ENCODE measurements at regions not wholly inside any gene's neighbourhood (a gene's known extent, or its start where the extent isn't known, plus 50 kb on each side); places are given as distances from the start of the nearest gene placed in this dataset.

DNA sequence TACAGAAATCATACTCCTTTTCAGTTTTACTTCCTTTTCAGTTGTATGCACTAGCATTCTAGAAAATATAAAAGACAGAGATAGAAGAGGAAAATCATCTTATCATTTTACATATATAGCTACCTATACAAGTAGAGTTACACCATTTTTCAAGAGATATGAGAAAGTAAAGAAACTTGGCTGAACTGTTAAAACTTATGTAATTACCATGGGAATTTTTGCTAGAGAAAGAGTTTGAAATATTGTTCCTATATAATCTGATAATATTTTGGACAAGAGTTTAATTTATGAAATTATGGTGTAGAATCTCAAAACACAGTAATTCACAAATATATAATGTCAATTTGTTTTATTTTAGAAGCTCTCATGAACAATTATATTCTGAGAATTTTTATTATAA, 180.8 kb downstream of the PLPPR4 start:
- no peak for DNase-seq

DNA sequence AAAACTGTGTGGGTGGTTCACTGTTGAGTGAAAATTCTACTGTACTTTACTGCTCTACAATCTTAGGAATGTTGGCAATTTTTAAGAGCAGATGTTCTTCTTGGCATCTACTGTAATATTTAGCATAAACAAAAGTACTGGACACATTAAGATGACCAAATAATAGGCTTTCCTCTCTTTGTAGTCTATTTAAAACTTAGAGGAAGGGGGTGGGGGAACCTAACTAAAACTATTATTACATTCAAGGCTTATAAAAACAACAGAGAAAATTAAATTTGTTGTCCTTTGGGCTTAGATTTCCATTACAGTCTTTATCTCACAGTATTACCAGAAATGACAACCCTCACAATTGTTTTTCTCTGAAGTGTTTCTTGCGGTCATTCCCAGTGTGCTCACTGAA, 181.2 kb downstream of the PLPPR4 start:
- DNase-seq = no peak

DNA sequence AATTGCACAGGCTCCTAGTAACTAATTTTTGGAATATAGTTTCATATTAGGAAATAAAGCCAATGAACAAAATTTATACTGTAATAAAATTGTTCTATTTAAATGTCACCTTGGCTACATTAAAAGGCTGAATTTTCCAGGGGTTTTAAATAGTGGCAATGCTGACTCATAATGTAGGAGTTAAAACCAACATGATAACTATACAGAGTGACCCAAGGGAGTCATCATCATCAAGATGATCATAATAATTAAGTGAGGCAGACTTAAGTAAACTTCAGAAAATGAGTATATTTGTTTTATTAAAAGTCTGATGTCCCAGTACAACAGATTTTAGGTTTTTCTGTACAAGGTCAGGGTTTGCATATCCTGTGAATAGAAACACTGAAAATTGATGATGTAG, 183.4 kb downstream of the PLPPR4 start:
- no peak for DNase-seq

DNA sequence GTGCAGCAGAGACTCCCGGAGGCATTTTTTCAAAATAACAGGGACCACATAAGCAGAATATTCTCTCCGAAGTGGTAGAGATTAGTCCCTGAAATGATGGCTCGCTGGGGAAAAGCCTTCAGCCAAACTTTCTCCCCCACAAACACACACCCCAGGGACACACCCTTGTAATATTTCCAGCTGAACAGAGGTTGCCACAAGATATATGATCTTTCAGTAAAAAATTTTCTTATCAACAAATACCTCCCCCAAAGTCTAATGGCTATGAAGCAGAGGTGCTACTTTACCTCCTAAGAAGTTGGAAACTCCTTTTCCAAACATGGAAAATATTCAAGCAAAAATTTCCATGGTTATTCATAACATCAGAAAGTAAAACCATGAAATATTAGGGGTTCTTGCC, 190.2 kb upstream of the PALMD start:
- DNase-seq = no peak

DNA sequence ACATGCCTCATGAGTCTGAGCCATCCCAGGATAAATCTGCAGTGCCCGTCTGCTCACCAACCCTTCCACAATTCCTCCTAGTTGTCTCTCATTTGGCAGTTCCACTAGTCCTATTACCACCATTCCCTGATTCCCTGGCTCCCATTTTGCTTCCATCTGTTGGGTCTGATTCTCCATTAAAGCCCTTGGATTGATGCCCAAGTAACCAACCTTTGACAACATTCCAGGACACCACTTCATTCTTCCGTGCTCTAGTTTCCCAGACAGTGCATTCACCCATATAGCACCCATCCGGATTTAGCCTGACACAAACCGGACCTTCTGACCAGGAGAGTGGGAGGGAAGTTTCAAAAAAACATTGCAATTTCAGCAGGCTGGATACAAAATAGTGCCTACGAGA, 189.4 kb upstream of the PALMD start:
- no peak for DNase-seq

DNA sequence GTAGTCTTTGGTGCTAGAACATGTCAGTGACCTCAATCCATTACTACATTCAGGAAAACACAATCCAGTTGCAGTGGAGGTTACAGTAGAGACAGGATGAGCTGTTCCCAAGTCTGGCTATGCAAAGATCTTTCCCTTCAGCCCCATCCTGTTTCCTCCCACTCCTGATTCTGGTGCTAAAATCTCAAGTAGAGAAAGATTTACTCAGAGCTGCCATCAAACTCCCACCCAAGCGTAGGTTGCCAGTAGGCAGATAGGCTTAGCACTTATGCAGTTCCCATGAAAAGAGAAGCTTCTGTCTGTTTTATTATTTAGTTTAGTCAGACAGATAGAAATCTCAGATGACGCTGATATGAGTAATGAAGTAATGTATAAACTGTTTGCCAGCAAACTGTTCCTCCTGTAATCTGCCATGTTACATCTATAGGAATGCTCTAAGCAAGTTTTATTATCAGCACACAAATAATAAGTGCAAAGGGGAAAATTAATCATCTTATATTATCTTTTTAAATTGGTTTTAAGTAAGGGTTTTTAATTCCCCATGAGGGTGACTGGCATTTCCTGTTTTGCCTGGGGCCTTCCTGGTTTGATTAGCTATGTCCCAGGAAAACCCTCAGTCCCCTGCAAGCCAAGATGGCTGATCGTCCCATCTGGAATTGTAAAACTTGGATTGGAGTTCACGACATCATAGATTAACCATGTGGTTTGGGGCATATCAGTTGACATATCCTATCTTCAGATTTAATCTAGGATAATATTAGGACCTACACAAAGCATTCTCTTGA, 188.3 kb upstream of the PALMD start:
- no peak for DNase-seq

DNA sequence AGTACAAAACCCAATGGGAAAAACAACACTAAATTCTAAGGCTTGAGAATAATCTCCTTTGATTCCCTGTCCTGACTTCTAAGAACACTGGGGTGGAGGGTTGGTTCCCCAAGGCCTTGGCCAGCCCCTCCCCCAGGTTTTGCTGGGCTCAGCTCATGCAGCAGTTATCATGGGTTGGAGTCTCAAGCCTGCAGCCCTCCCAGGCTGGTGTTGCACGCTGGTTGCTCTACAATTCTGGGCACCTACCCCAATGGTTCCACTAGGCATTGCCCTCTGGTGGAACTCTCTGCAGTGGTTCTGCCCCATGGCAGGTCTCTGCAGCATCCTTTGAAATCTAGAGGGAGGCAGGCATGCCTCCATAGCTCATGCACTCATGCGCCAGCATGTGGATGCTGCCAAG, 184.4 kb upstream of the PALMD start:
- no peak for DNase-seq

DNA sequence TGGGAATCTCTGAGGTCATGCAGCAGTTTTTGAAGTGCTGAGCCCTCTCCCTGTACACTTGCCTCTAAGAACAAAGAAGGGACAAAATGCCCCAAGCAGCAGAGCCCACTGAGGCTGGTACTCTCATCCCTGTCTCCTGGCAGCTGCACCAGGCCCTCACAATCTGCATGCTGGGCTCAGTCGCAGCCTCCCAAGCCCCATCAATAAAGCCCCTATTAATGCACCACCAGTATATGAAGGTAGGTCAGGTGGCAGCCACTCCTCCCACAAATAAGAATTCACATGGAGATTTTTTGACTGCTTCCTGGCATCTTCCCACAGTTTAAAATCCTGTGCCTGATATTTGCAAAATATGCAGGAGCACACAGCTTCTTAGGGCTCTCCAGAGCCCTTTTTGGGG, 181.2 kb upstream of the PALMD start:
- no peak for DNase-seq

DNA sequence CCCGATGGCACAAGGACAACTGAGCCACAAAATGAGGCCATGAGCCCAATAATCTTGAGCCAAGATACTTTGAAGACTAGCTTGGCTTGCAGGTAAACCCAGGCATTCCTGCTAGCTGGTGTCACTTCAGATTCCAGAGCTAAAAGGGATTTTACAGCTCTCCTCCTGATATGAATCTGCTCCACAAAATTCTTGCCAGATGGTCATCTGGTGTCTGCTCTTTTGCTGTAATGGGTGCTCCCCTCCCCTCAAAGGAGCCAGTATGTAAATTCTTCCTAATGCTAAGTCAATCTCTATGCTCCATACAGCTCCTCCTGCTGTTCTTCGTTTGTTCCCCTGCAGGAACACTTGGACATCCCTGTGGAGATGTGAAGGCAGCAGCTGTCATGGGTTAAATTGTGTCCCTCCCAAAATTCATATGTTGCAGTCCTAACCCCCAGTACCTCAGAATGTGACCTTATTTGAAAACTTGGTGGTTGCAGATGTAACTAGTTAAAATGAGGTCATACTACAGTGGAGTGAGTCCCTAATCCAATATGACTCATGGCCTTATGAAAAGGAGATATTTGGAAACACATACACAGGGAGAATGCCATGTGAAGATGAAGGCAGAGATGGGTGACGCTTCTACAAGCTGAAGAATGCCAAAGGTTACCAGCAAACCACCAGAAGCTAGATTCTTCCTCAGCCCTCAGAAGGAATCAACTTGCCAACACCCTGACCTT, 180.6 kb upstream of the PALMD start:
- DNase-seq = no peak

DNA sequence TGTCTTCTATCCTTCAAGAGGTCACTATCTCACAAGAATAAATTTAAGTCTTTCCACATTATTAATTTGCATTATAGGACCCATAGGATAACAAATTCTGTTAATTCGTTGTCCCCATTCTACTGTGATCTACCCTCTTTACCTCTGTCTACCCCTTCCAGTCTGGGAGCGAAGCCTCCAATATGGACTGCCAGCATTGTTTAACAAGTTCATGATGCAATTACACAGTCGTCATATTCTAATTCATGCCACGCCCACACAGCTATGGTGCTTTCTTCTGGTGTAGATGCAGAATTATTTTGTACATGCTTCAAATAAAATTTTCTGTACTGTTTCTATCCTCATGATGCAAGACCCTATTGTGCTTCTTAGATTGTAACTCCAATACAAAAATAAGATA, 178.3 kb upstream of the PALMD start:
- no peak for DNase-seq

DNA sequence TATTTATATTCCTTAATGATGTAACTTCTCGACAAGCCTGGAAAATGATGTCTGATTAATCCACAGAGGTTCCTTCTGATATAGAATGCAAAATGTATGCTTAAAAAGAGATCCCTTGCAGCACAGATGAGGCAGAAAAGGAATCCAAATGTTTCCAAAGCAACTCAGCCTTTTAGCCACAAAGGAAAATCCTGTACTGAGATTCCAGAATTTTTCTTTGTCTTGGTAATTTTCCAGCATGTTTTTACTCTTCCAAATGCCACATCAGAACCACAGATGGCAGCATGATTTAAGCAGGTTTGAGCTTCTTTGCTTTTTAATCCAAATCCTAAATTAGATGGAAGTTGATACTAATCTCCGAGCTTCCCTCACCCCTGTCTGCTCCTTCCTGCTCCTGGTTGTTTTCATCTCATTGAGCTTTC, 176.4 kb upstream of the PALMD start:
- no peak for DNase-seq

DNA sequence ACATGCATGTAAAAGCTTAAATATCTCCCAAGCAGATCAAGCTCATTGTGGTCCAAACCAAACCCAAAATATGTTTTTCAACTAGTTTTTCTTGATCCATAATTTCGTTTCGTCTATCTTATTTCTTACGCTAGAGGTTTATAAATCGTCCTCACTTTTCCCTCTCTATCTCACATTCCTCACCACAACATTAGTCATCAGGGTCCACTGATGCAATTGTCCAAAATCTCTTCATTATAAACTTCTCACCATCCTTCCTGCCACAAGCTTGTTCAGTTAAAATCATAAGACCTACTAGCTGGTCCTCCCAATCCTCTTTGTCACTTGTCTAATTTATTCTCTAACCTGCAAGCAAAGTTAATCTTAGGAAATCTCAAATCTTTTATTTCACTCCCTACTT, 173.0 kb upstream of the PALMD start:
- DNase-seq = no peak

DNA sequence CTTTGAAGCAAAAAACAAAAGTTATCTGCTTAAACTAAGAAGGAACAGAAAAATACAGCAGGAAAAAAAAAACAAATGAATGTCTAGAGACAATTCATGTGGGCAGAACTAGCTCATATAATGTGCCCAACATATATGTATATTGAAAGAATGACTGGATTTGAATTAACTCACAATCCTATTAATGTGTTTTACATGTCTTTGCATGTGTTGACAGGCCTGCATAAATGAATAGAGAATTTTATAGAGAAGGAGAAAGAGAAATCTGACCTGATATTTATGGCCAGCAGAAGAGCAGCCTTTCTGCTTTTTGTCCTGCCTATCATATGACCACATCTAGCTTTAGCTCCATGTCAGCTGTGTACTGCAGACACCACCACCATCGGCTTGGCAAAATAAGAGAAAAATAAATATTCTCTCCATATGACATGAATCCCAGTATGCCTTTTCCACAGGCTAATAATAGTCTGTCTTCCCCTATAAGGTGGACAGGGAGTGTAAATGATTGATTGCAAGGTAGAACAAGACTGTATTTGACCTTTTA, 171.5 kb upstream of the PALMD start:
- DNase-seq = no peak

DNA sequence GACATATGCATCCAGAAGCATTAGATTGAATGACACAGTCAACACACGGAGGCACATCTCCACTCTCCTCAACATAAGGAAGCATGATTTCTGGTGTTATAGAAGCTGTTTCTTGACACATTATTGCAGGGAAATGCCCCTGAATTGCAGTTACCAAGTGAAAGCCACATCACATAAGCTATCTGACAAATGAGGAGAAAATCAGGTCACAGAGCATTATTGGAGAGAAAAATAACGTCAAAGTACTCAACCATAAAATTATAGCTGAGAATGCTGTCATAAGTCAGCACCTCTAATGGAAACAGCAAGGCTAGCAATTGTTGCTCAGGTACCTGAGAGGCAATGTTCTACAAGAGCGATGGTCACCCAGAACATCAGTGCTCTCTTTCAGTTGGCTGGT, 169.9 kb upstream of the PALMD start:
- no peak for DNase-seq

DNA sequence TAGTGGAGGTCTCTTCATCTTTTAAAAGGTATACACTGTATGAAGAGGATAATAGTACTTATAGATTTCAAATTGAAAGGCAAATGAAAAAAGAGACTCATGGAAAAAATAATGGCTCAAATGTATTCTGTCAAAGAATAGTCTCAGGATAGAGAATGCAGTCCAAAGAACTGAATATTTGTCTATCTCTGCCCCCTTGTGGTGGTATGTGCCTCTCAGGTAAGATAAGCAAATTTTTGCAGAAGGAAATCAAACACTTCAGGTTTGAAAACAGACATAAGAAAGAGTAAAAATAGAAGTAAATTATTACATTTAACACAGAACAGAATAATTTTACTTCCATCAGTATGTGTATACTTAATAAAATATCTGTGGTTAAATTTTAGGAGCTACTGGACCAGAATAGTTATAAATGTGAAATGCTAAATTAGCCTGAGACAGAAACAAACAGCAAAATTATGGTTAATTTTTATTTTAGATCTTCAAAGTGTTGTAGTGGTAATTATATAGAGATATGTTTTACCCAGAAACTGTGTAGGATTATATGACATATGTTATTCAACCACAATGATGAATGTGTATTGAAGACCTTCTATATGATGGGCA, 164.4 kb upstream of the PALMD start:
- peak; percentile 85 for DNase-seq

DNA sequence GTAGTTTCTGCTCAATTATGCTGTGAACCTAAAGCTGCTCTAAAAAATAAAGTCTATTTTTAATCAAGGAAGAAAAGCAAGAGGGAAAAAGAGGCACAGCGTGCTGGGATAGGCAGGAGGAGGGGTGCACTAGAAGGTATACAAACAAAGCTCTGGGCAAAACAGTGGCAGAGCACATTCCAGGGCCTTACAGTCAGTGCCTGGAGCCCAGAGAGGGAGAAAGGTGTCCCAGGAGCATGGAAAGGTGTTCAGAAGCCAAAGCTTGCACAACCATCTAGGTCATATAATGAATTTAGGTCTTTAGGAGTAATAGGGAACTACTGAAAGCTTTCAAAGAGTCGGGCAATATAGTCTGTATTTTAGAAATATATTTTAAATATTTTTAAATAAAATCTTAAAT, 163.6 kb upstream of the PALMD start:
- no peak for DNase-seq

DNA sequence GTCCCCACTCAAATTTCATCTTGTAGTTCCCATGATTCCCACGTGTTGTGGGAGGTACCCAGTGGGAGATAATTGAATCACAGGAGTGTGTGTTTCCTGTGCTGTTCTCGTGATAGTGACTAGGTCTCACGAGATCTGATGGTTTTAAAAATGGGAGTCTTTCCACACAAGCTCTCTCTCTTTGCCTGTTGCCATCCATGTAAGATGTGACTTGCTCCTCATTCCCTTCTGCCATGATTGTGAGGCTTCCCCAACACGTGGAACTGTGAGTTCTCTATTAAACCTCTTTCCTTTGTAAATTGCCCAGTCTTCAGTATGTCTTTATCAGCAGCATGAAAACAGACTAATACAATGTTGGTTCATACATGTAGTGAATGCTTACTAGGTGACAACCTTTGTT, 163.2 kb upstream of the PALMD start:
- DNase-seq = no peak

DNA sequence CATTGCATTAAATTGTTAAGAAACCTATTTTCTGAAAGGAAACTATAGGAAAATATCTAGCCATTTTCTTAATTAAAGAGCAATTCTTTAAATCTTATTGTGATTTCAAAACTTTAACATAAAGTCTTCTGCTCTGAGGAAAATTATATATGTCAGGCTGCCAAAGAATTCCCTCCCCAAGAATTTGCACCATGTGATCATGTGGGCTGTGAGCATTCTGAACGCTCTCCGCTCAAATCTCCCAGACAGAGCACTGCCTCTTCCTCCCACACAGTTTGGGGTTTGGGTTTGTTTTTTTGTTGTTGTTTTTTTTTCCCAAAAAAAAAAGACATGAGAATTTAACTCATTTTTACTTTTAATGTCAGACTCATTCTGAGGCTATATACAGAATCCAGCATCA, 155.9 kb upstream of the PALMD start:
- no peak for DNase-seq

DNA sequence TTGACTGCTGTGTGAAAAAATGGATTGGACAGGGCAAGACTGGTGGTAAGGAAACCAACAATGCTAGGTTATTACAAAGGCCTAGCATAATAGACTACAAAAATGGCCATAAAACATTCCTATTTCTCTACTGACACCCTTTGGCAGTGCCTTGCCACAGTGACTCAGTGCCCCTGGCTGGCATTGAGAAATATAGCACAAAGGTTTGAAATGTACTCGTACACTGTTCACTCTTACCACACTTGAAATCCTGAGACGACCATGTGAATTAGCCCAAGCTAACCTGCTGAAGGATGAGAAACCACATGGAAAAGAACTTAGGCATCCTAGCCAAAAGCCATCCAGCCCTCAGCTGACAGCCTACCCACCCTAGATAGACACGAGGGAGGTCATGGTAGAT, 149.8 kb upstream of the PALMD start:
- DNase-seq = no peak

DNA sequence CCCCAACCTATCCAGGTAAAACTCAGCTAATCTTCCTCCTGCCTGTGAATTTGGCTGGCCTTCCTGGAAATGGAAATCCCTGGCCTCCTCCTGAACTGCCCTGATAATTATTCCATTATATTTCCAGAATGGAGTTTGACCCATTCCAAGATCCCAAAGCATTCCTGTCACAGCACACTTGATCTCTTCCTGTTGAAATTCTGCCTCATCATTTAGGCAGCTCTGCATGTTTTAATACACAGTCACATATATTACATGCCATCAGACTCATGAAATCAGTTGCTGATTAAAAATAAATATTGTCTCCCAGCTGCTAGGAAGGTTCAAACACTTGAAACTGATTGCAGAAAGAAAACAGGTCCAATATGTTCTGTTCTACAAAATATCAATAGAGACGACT, 148.2 kb upstream of the PALMD start:
- DNase-seq = no peak

DNA sequence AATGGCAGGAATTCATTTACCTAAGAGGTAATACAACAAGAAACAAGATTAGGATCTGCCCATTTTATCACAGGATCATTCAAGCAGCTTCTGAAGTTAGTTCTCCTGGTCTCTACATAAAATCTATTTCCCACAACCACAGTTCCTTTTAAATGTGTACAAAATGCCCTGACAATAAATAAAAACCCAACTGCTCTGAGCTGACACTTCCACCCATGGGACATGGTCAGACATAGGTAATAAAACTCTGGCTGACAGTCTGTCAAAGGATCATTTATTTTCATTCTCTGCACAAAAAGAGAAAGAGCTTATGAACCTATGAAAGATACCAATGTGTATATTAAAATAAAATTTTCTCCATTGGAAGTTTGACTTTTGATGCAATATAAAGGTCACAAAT, 145.4 kb upstream of the PALMD start:
- no peak for DNase-seq

DNA sequence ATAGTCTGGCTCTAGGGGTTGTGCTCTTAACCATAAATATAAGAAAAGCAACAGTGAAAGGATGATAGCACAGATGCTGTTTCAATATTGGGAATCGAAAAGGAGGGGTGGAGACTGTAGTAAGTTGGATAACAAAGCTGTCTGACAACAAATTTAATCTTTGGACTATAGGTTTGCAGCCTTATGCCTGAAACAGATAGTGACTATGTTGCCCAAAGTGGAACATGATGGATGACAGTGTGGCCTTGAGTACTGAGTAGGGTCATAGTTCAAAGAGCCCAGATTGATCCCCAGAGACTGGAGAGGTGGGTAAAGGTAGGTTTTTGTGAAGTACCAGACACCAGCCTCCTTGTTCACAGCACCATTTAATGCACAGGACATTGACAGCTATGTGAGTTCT, 144.0 kb upstream of the PALMD start:
- DNase-seq = no peak

DNA sequence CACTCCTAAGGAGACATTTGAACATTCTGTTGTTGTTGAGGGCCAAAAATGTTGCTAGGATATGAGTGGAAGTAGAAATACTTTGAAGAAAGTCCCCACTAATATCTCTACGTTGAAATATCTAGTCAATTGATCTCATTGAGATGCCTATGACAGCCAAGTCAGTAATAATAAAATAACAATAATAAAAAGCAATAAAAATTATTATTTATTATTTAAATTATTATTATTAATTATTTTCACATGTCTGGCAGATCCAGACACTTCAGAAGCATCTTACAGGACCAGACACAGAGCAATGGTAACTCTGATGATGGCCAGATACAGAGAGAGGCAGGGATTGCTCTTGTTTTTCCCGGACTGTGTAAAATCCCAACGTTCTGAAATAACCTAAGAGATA, 143.5 kb upstream of the PALMD start:
- no peak for DNase-seq

DNA sequence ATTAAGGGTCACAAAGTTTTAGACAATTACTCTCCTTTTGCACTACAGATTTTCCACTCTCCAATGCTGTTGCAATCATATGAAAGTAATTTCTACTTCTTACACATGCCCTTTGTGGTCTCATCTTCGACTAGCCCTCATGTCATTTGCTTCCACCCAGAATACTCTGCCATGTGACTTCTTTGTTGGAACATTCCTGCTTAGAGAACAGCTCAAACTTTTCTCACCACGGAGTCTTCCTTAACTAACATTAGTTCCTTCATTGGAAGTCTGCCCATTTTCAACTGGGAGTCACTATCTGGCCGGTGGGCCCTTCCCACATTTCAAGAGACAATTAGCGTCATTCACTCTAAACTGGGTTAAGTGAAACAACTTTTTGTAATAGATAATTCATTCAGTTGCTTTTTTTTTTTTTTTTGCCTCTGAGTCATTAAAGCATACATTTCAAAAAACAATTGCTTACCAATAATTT, 142.6 kb upstream of the PALMD start:
- no peak for DNase-seq
